ENCODE measurements at regions not wholly inside any gene's neighbourhood (a gene's known extent, or its start where the extent isn't known, plus 50 kb on each side); places are given as distances from the start of the nearest gene placed in this dataset.

GRCh38 chr9:23426144-23426543, 399.9 kb downstream of the ELAVL2 start:
- no peak overlapping the region for H3K4me3 ChIP-seq (ENCODE audit: low read length in 2 of 2)

DNA sequence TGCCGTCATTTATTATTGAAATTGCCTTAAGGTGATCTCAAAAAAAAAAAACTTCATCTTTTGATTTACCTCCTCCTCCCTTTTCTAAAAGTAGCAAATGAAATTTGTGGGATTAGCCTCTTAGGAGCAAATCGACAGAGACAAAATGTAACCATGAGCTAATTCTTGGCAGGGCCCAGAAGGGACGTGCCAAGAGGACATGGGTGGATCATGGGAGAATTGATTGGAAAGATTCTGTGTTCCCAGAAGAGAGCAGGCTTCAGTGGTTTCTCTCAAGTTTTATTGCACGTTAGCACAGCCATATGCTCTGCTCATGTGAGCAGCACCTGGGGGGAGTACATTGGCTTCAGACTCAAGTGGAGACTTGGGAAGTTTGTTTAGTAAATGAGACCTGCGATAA, 394.6 kb downstream of the ELAVL2 start:
- Histone ChIP-seq H3K4ac (ENCODE audit: low read length) (no peak overlapping the region), H2BK12ac (ENCODE audit: low read length) (no peak overlapping the region), H3K9ac (ENCODE audit: low read depth, low read length, poor library complexity) (no peak overlapping the region), H3K4me2 (ENCODE audit: insufficient read depth, low read length, poor library complexity, severe bottlenecking) (no peak overlapping the region), H4K8ac (ENCODE audit: low read depth, low read length) (no peak overlapping the region), H4K91ac (ENCODE audit: low read depth, low read length, poor library complexity) (no peak overlapping the region), H2AFZ (ENCODE audit: low read length) (no peak overlapping the region), H3K36me3 (replicated peaks in 1 of 2; ENCODE audit: control insufficient read depth in 2 of 2, insufficient read depth in 2 of 2, low read length in 2 of 2) (no peaks in the 10 kb centered on the region), H2BK120ac (ENCODE audit: low read depth, low read length) (no peak overlapping the region), H3K14ac (ENCODE audit: low read length) (no peak overlapping the region), H2BK15ac (ENCODE audit: low read length) (no peak overlapping the region), H3K9me3 (replicated peaks in 1 of 2; ENCODE audit: control insufficient read depth in 2 of 2, insufficient read depth in 1 of 2, low read depth in 1 of 2, low read length in 2 of 2) (no peaks in the 10 kb centered on the region), H2BK5ac (ENCODE audit: low read length) (no peak overlapping the region), H3K27ac (replicated peaks; ENCODE audit: low read length) (no peak overlapping the region), H3K27me3 (ENCODE audit: control insufficient read depth in 3 of 3, insufficient read depth in 3 of 3, low read depth in 1 of 3, low read length in 3 of 3) (no peaks in the 10 kb centered on the region), H2AK5ac (ENCODE audit: low read depth, low read length) (no peak overlapping the region), H3K79me1 (ENCODE audit: low read depth, low read length) (no peaks in the 10 kb centered on the region), H3K4me1 (ENCODE audit: control insufficient read depth in 2 of 2, insufficient read depth in 1 of 2, low read depth in 1 of 2, low read length in 2 of 2) (no peaks in the 10 kb centered on the region), H3K18ac (ENCODE audit: low read length) (no peak overlapping the region), H3K4me3 (ENCODE audit: low read length in 2 of 2) (no peak overlapping the region), H3K23ac (ENCODE audit: low read depth, low read length, poor library complexity) (no peak overlapping the region)
- no CpG with 5 or more reads among the region's 5 CpGs for WGBS, 2 donors (ENCODE audit: extremely low coverage in 2 of 2, insufficient read length in 2 of 2, insufficient replicate concordance in 1 of 2)
- DNase-seq (ENCODE audit: low spot score) = no peak

More at GRCh38 chr9:23426144-23426543, 399.9 kb downstream of the ELAVL2 start:
- Histone ChIP-seq H2AK5ac (ENCODE audit: low read depth, low read length) (no peak overlapping the region), H2BK15ac (ENCODE audit: low read length) (no peak overlapping the region), H2BK5ac (ENCODE audit: low read length) (no peak overlapping the region), H3K4me2 (ENCODE audit: insufficient read depth, low read length, poor library complexity, severe bottlenecking) (no peak overlapping the region), H3K9me3 (replicated peaks in 1 of 2; ENCODE audit: control insufficient read depth in 2 of 2, insufficient read depth in 1 of 2, low read depth in 1 of 2, low read length in 2 of 2) (no peaks in the 10 kb centered on the region), H4K8ac (ENCODE audit: low read depth, low read length) (no peak overlapping the region), H3K36me3 (replicated peaks in 1 of 2; ENCODE audit: control insufficient read depth in 2 of 2, insufficient read depth in 2 of 2, low read length in 2 of 2) (no peaks in the 10 kb centered on the region), H3K27ac (replicated peaks; ENCODE audit: low read length) (no peak overlapping the region), H3K14ac (ENCODE audit: low read length) (no peak overlapping the region), H3K23ac (ENCODE audit: low read depth, low read length, poor library complexity) (no peak overlapping the region), H2AFZ (ENCODE audit: low read length) (no peak overlapping the region), H3K79me1 (ENCODE audit: low read depth, low read length) (no peaks in the 10 kb centered on the region), H4K91ac (ENCODE audit: low read depth, low read length, poor library complexity) (no peak overlapping the region), H2BK120ac (ENCODE audit: low read depth, low read length) (no peak overlapping the region), H3K4ac (ENCODE audit: low read length) (no peak overlapping the region), H3K4me1 (ENCODE audit: control insufficient read depth in 2 of 2, insufficient read depth in 1 of 2, low read depth in 1 of 2, low read length in 2 of 2) (no peaks in the 10 kb centered on the region), H2BK12ac (ENCODE audit: low read length) (no peak overlapping the region), H3K27me3 (ENCODE audit: control insufficient read depth in 3 of 3, insufficient read depth in 3 of 3, low read depth in 1 of 3, low read length in 3 of 3) (no peaks in the 10 kb centered on the region), H3K9ac (ENCODE audit: low read depth, low read length, poor library complexity) (no peak overlapping the region), H3K18ac (ENCODE audit: low read length) (no peak overlapping the region)
- WGBS, 2 donors (ENCODE audit: extremely low coverage in 2 of 2, insufficient read length in 2 of 2, insufficient replicate concordance in 1 of 2) = no CpG with 5 or more reads among the region's 1 CpG
- no peak for DNase-seq (ENCODE audit: low spot score)

- Histone ChIP-seq H2AK5ac (ENCODE audit: low read depth, low read length) (no peak overlapping the region), H3K36me3 (replicated peaks in 1 of 2; ENCODE audit: control insufficient read depth in 2 of 2, insufficient read depth in 2 of 2, low read length in 2 of 2) (no peaks in the 10 kb centered on the region), H3K79me1 (ENCODE audit: low read depth, low read length) (no peaks in the 10 kb centered on the region), H4K91ac (ENCODE audit: low read depth, low read length, poor library complexity) (no peak overlapping the region), H3K27ac (replicated peaks; ENCODE audit: low read length) (no peak overlapping the region), H2BK120ac (ENCODE audit: low read depth, low read length) (no peak overlapping the region), H3K14ac (ENCODE audit: low read length) (no peak overlapping the region), H3K4me1 (ENCODE audit: control insufficient read depth in 2 of 2, insufficient read depth in 1 of 2, low read depth in 1 of 2, low read length in 2 of 2) (no peaks in the 10 kb centered on the region), H3K4me3 (ENCODE audit: low read length in 2 of 2) (no peak overlapping the region), H3K23ac (ENCODE audit: low read depth, low read length, poor library complexity) (no peak overlapping the region), H3K4me2 (ENCODE audit: insufficient read depth, low read length, poor library complexity, severe bottlenecking) (no peak overlapping the region), H2BK15ac (ENCODE audit: low read length) (no peak overlapping the region), H3K18ac (ENCODE audit: low read length) (no peak overlapping the region), H2BK12ac (ENCODE audit: low read length) (no peak overlapping the region), H2AFZ (ENCODE audit: low read length) (no peak overlapping the region), H3K9ac (ENCODE audit: low read depth, low read length, poor library complexity) (no peak overlapping the region), H3K9me3 (replicated peaks in 1 of 2; ENCODE audit: control insufficient read depth in 2 of 2, insufficient read depth in 1 of 2, low read depth in 1 of 2, low read length in 2 of 2) (no peaks in the 10 kb centered on the region), H3K27me3 (ENCODE audit: control insufficient read depth in 3 of 3, insufficient read depth in 3 of 3, low read depth in 1 of 3, low read length in 3 of 3) (no peaks in the 10 kb centered on the region), H3K4ac (ENCODE audit: low read length) (no peak overlapping the region), H2BK5ac (ENCODE audit: low read length) (no peak overlapping the region), H4K8ac (ENCODE audit: low read depth, low read length) (no peak overlapping the region)
- no peak for DNase-seq (ENCODE audit: low spot score)
- WGBS, 2 donors (ENCODE audit: extremely low coverage in 2 of 2, insufficient read length in 2 of 2, insufficient replicate concordance in 1 of 2) = no CpG with 5 or more reads among the region's 4 CpGs
Observed at GRCh38 chr9:23434654-23435053, 391.4 kb downstream of the ELAVL2 start.

GRCh38 chr9:23438299-23438907, 387.6 kb downstream of the ELAVL2 start:
- no peak overlapping the region for H2BK12ac ChIP-seq (ENCODE audit: low read length)
- H3K9ac ChIP-seq (ENCODE audit: low read depth, low read length, poor library complexity) = no peak overlapping the region
- H3K27ac ChIP-seq (replicated peaks; ENCODE audit: low read length) = no peak overlapping the region
- no peaks in the 10 kb centered on the region for H3K79me1 ChIP-seq (ENCODE audit: low read depth, low read length)
- no CpG with 5 or more reads among the region's 9 CpGs for WGBS, 2 donors (ENCODE audit: extremely low coverage in 2 of 2, insufficient read length in 2 of 2, insufficient replicate concordance in 1 of 2)
- DNase-seq (ENCODE audit: low spot score) = no peak
- H3K4me1 ChIP-seq (ENCODE audit: control insufficient read depth in 2 of 2, insufficient read depth in 1 of 2, low read depth in 1 of 2, low read length in 2 of 2) = no peaks in the 10 kb centered on the region
- H3K14ac ChIP-seq (ENCODE audit: low read length) = no peak overlapping the region
- H4K8ac ChIP-seq (ENCODE audit: low read depth, low read length) = no peak overlapping the region
- no peaks in the 10 kb centered on the region for H3K9me3 ChIP-seq (replicated peaks in 1 of 2; ENCODE audit: control insufficient read depth in 2 of 2, insufficient read depth in 1 of 2, low read depth in 1 of 2, low read length in 2 of 2)
- no peak overlapping the region for H3K23ac ChIP-seq (ENCODE audit: low read depth, low read length, poor library complexity)
- H3K27me3 ChIP-seq (ENCODE audit: control insufficient read depth in 3 of 3, insufficient read depth in 3 of 3, low read depth in 1 of 3, low read length in 3 of 3) = no peaks in the 10 kb centered on the region
- no peak overlapping the region for H3K4ac ChIP-seq (ENCODE audit: low read length)
- H3K36me3 ChIP-seq (replicated peaks in 1 of 2; ENCODE audit: control insufficient read depth in 2 of 2, insufficient read depth in 2 of 2, low read length in 2 of 2) = no peaks in the 10 kb centered on the region
- no peak overlapping the region for H3K18ac ChIP-seq (ENCODE audit: low read length)
- no peak overlapping the region for H2AFZ ChIP-seq (ENCODE audit: low read length)
- H2BK15ac ChIP-seq (ENCODE audit: low read length) = no peak overlapping the region
- H2AK5ac ChIP-seq (ENCODE audit: low read depth, low read length) = no peak overlapping the region
- no peak overlapping the region for H3K4me3 ChIP-seq (ENCODE audit: low read length in 2 of 2)
- H2BK120ac ChIP-seq (ENCODE audit: low read depth, low read length) = no peak overlapping the region
- H2BK5ac ChIP-seq (ENCODE audit: low read length) = no peak overlapping the region
- no peak overlapping the region for H3K4me2 ChIP-seq (ENCODE audit: insufficient read depth, low read length, poor library complexity, severe bottlenecking)
- H4K91ac ChIP-seq (ENCODE audit: low read depth, low read length, poor library complexity) = no peak overlapping the region
